DMS53 treated with DMSO at 0.1 percent for 48 hours (cell line): ENCODE measurements at regions not wholly inside any gene's neighbourhood (a gene's known extent, or its start where the extent isn't known, plus 50 kb on each side); places are given as distances from the start of the nearest gene placed in this dataset.

Source experiments
- DNase-seq: peaks from one replicate; lab custom pipeline; 2025; ENCODE audit not compliant: unreplicated experiment; lab: John Stamatoyannopoulos, UW

GRCh38 chr3:148128136-148128535, 569.6 kb upstream of the AGTR1 start:
- DNase-seq: no peak

DNA sequence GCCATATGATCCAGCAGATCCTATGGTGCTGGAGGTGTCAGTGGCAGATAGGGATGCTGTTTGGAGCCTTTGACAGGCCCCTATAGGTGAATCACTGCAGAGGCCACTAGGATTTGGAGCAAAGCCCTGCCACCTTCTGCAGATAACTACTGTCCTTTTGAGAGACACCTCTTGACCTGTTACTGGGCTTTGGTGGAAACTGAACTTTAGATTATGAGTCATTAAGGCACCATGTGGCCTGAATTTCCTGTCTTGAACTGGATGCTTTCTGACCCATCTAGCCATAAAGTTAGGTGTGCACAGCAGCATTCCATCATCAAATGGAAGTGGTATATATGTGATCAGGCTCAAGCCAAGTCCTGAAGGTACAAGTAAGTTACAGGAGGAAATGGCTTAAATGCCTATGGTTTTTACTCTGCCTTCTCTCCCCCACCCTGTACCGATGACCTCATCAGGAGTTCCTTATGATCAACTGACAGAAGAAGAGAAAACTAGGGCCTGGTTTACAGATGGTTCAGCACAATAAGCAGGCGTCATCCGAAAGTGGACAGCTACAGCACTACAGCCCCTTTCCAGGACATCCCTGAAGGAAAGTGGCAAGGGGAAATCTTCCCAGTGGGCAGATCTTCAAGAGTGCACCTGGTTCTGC, 565.6 kb upstream of the AGTR1 start:
- no peak for DNase-seq

- no peak for DNase-seq
Measured at GRCh38 chr3:148136816-148137215, 560.9 kb upstream of the AGTR1 start.

DNA sequence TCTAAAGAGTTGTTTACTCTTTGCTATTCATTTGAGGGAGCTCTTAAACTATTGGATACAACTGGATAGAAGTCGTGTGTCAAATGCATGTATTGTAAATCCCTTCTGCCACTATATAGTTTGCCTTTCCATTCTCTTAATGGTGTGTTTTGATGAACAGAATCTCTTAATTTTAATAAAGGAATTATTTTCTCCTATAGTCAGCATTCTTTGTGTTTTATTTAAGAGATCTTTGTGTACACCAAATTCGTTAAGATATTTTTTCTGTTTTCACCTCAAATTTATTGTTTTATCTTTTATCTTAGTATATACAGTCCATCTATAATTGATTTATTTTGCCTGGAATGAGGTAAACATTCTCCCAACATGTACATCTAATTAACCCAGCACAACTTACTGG, 551.5 kb upstream of the AGTR1 start:
- no peak for DNase-seq

- DNase-seq: no peak
Measured at GRCh38 chr3:148146947-148147826, 550.5 kb upstream of the AGTR1 start.

- DNase-seq: no peak
Measured at GRCh38 chr3:148147903-148148302, 549.8 kb upstream of the AGTR1 start.

GRCh38 chr3:148149556-148149955, 548.1 kb upstream of the AGTR1 start:
- no peak for DNase-seq

- DNase-seq: no peak
Measured at GRCh38 chr3:148150141-148150540, 547.6 kb upstream of the AGTR1 start.

- DNase-seq: peak; percentile 1
Measured at GRCh38 chr3:148158210-148158609, 539.5 kb upstream of the AGTR1 start.

DNA sequence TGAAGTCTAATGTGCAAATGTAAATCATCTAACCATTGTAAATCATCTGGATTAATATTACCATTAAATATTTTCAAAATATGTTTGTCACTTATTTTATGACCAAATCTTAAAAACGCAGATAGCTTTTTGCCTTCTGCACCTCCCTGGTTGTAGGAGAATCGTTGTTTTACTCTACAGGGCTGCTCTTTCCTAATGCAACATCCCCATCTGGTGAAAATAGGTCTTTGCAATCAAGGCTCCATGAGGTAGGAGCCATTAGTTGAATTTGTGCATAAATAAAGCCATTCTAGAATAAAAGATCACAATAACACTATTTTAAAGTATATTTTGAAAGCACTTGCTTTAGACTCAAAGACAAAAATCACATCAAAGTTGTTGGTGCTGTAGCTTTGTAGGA, 535.6 kb upstream of the AGTR1 start:
- DNase-seq: no peak

GRCh38 chr3:148168347-148168746, 529.4 kb upstream of the AGTR1 start:
- no peak for DNase-seq

- DNase-seq: no peak
Measured at GRCh38 chr3:148173851-148174250, 523.9 kb upstream of the AGTR1 start.

- DNase-seq: no peak
Measured at GRCh38 chr3:148175214-148175613, 522.5 kb upstream of the AGTR1 start.

DNA sequence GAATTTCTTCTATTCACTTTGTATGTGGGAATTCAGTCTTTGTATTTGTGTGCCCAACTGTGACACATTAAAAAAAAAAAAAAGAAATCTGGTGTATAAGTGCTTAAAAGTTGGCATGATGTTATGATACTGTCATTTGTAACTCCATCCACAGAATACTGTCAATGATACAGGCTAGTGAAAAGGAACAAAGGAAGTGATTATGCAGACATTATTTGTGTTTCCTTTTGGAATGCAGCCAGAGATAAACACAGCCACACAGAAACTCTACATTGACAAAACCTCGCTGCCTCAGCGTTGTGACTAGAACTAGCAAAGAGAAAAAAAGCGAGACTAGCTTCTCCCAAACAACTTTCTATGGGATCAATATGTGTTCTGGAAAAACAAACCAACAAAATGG, 519.2 kb upstream of the AGTR1 start:
- peak; percentile 67 for DNase-seq

- DNase-seq: no peak
Measured at GRCh38 chr3:148184798-148185197, 512.9 kb upstream of the AGTR1 start.

GRCh38 chr3:148186881-148187280, 510.8 kb upstream of the AGTR1 start:
- no peak for DNase-seq

DNA sequence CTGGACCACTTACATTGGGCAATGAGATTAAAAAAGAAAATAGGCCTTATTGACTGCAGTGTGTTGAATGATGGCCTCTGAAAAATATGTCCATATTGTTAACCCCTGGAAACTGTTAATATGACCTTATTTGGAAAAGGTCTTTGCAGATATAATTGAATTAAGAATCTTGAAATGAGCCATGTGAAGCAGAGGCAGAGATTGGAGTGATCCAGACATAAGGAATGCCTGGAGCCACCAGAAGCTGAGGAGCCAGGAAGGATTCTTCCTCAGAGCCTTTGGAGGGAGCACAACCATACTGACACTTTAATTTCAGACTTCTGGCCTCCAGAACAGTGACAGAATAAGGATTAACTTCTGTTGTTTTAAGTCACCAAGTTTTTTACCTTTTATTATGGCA, 510.4 kb upstream of the AGTR1 start:
- DNase-seq: no peak

DNA sequence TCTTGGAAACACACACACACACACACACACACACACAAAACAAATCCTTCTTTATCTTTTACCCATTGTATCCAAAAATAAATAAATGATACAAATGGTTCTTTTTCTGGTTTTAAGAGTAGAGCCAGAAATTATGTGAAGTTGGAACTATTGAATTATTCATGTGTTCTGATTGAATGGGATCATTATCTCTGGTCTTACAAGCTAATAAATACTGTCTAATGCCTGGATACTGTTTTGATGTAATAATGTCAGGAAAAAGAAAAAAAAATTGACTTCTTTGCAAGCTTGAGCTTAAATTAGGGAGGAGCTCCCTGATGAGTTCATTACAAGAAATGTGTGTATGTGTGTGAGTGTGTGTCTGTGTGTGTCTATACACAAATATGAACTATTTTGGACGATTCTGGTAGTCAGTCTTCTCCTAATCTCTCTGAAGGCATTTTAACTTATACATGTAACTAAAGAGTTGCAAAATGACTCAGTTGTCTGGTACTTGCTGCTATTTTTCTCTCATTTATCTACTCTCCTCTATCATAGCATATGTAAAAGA, 507.2 kb upstream of the AGTR1 start:
- no peak for DNase-seq

- no peak for DNase-seq
Measured at GRCh38 chr3:148191966-148192365, 505.7 kb upstream of the AGTR1 start.

DNA sequence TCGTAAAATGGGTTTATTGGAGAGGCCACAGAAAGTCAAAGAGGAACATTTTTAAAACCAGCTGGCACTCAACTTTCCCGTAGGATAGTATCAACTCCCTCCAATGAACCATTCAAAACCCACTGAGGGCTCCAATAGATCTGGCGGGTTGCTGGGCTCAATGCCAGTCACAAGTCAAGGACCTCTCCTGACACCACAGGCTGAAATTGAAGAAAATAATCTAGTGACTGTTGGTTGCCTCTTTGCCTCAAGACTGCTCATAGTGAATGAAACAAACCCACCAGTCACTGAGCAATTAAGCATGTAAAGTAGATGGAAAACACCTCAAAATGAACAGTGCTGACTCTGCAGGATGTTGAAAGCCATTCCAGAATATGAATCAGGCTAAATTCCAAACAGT, 500.6 kb upstream of the AGTR1 start:
- DNase-seq: no peak

DNA sequence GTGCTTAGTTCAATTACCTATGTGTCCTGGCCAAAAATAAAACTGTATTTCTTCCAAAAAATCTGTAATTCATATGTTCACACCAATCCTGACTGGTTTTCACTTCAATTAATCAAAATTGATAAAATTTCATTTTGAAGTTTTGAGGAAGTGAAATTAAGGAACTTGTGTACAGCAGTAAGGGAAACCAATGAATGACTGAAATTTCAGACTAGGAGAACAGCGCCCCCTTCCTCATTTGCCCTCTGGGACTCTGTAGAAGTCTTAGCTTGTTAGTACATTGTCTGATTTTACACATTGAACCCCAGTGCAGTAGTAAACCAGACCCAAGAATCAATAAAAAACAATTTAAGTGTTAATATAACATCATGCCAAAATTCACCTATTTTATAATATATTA, 495.3 kb upstream of the AGTR1 start:
- DNase-seq: no peak

DNA sequence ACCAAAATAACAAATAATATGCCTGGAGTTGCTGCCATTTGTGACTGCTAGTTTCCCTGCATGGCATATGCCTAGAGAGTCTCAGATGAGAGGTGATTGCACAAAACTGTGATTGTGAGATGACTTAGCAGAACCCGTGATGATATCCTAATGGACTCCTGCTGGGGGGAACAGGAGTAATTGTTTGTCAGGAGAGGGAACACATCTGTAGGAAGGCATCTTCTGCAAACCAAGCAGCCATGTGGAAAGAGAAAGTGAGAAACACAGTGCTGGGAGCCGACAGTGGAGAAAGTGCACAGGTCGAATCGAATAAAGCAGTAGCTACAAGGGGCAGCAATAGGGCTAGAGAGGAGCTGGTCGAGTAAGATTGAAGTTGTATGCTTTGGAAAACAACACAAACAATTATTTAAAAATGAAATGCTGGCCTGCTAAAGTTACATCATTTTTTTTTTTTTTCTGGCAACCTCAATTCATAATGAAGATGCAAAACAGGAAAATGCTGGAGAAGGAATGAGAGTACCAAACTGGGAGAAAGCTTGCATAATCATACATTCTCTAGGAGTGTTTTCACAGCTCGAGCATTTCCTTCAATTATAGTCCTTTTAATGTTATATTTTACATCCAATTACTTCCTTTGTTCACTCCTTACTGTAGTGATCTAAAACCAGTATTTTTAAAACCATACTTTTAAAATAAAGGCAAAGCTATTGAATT, 494.2 kb upstream of the AGTR1 start:
- no peak for DNase-seq
